SK-N-SH (cell line): ENCODE measurements at regions not wholly inside any gene's neighbourhood (a gene's known extent, or its start where the extent isn't known, plus 50 kb on each side); places are given as distances from the start of the nearest gene placed in this dataset.

ENCODE experiments used
- CTCF ChIA-PET: fragments of 300-600, 350-600 bp; formaldehyde crosslinking; extraction: SDS; loops from one replicate; lab custom pipeline; 2021; lab: Yijun Ruan, JAX
- POLR2A ChIA-PET: fragments of 350-600 bp; sonication (Branson Sonifier 250); formaldehyde crosslinking; extraction: SDS; loops from one replicate; lab custom pipeline; 2020; ENCODE audit warnings: antibody characterized with exemption, inconsistent platforms; lab: Yijun Ruan, JAX
- DNase-seq: peaks from one replicate; pipeline ENCODE4 v3.0.0; 2012
- H2AFZ ChIP-seq: fragments of 200-600 bp; sonication (generic); 2 replicates; pipeline ENCODE4 v1.8.1; 2016; ENCODE audit warnings: antibody characterized with exemption, mild to moderate bottlenecking, low read depth
- H3F3A ChIP-seq: fragments of 200-600 bp; sonication (generic); replicated peaks from 2 replicates; pipeline ENCODE3; 2016; ENCODE audit warnings: antibody characterized with exemption, mild to moderate bottlenecking; ENCODE audit not compliant: insufficient read depth
- H3K27ac ChIP-seq, 2 experiments: fragments of 200-500 bp in 1 of 2; fragments of 200-600 bp in 1 of 2; sonication (Bioruptor generic) in 1 of 2; sonication (generic), shearing (Covaris generic) in 1 of 2; 2 replicates each; pipeline versions ENCODE4 v1.5.1 to v1.6.1; 2014 to 2016; ENCODE audit warnings: low read depth in 2 of 2, inconsistent platforms in 1 of 2, low read length in 1 of 2, mild to moderate bottlenecking in 1 of 2, mixed read lengths in 1 of 2
- H3K27me3 ChIP-seq: fragments of 200-600 bp; sonication (generic), shearing (Covaris generic); 2 replicates; pipeline ENCODE4 v1.6.1; 2016; ENCODE audit warnings: mixed run types; ENCODE audit not compliant: insufficient read depth
- H3K36me3 ChIP-seq, 2 experiments: fragments of 200-500 bp in 1 of 2; fragments of 200-600 bp in 1 of 2; sonication (Bioruptor generic) in 1 of 2; sonication (generic) in 1 of 2; replicated peaks in 1 of 2; 2 replicates each; pipeline versions ENCODE3 to v1.5.1; 2014 to 2016; ENCODE audit warnings: low read length in 1 of 2, mild to moderate bottlenecking in 1 of 2; ENCODE audit not compliant: insufficient read depth in 2 of 2, control insufficient read depth in 1 of 2
- H3K4me1 ChIP-seq, 2 experiments: fragments of 200-500 bp in 1 of 2; fragments of 200-600 bp in 1 of 2; sonication (Bioruptor generic) in 1 of 2; sonication (generic), shearing (Covaris generic) in 1 of 2; 2 replicates each; pipeline versions ENCODE4 v1.5.1 to v1.6.1; 2014 to 2016; ENCODE audit warnings: low read depth in 1 of 2, low read length in 1 of 2, mixed run types in 1 of 2; ENCODE audit not compliant: insufficient read depth in 2 of 2, control insufficient read depth in 1 of 2
- H3K4me2 ChIP-seq: fragments of 200-600 bp; sonication (generic), shearing (Covaris generic); 2 replicates; pipeline ENCODE4 v1.6.1; 2017; ENCODE audit warnings: mixed run types
- H3K4me3 ChIP-seq, 2 experiments: fragments of 200-500 bp in 1 of 2; fragments of 200-600 bp in 1 of 2; sonication (Bioruptor generic) in 1 of 2; sonication (generic), shearing (Covaris generic) in 1 of 2; 2 replicates each; pipeline versions ENCODE4 v1.5.1 to v1.8.1; 2014 to 2016; ENCODE audit warnings: low read depth in 2 of 2, inconsistent platforms in 1 of 2, low read length in 1 of 2, mild to moderate bottlenecking in 1 of 2, mixed read lengths in 1 of 2, moderate library complexity in 1 of 2
- H3K79me2 ChIP-seq: fragments of 200-600 bp; sonication (generic); 2 replicates; pipeline ENCODE4 v1.8.1; 2017; ENCODE audit warnings: mild to moderate bottlenecking; ENCODE audit not compliant: insufficient read depth
- H3K9ac ChIP-seq: fragments of 200-600 bp; sonication (generic); 2 replicates; pipeline ENCODE4 v1.6.1; 2017; ENCODE audit warnings: mixed run types
- H3K9me2 ChIP-seq: fragments of 200-600 bp; sonication (generic); 2 replicates; pipeline ENCODE4 v1.6.1; 2017; ENCODE audit warnings: mixed run types
- H3K9me3 ChIP-seq: fragments of 200-600 bp; sonication (generic); 2 replicates; pipeline ENCODE4 v1.6.1; 2017; ENCODE audit warnings: mixed run types, mild to moderate bottlenecking, moderate library complexity
- H4K20me1 ChIP-seq: fragments of 200-600 bp; sonication (generic); 2 replicates; pipeline ENCODE4 v1.6.1; 2017; ENCODE audit warnings: mild to moderate bottlenecking, mixed run types; ENCODE audit not compliant: insufficient read depth
- EP300 ChIP-seq, 2 experiments: IDR thresholded peaks; 2 replicates each; pipeline versions ENCODE4 v1.4.0 to v1.6.1; 2012; ENCODE audit warnings: borderline replicate concordance in 1 of 2, low read depth in 1 of 2, low read length in 1 of 2
- FOXJ3 ChIP-seq: sonication (generic); formaldehyde crosslinking; IDR thresholded peaks from 2 replicates; pipeline ENCODE4 v1.5.1; 2020; ENCODE audit warnings: mild to moderate bottlenecking, missing genetic modification reagents
- FOXM1 ChIP-seq: IDR thresholded peaks from 2 replicates; pipeline ENCODE4 v1.4.0; 2012; ENCODE audit warnings: low read depth, mild to moderate bottlenecking
- GATA2 ChIP-seq: sonication (generic); formaldehyde crosslinking; IDR thresholded peaks from 2 replicates; pipeline ENCODE4 v1.5.0; 2020; ENCODE audit warnings: mild to moderate bottlenecking, missing genetic modification reagents
- IRF3 ChIP-seq: fragments of 150-350 bp; IDR thresholded peaks from 2 replicates; pipeline ENCODE4 v1.6.1; 2016; ENCODE audit warnings: mild to moderate bottlenecking, low read depth, low read length
- JUND ChIP-seq: IDR thresholded peaks from 2 replicates; pipeline ENCODE4 v1.4.0; 2012
- MXI1 ChIP-seq: IDR thresholded peaks from 2 replicates; pipeline ENCODE4 v1.6.1; 2012; ENCODE audit warnings: mild to moderate bottlenecking, low read depth, low read length, improper control_type of control experiment
- NFIC ChIP-seq: IDR thresholded peaks from 2 replicates; pipeline ENCODE4 v1.4.0; 2012; ENCODE audit warnings: borderline replicate concordance
- NRF1 ChIP-seq: IDR thresholded peaks from 2 replicates; pipeline ENCODE4 v1.6.1; 2012; ENCODE audit warnings: low read depth, mild to moderate bottlenecking, low read length
- PBX3 ChIP-seq: IDR thresholded peaks from 2 replicates; pipeline ENCODE4; 2012
- POLR2AphosphoS5 ChIP-seq: IDR thresholded peaks from 2 replicates; pipeline ENCODE4 v1.6.1; 2012; ENCODE audit warnings: low read depth, low read length
- RCOR1 ChIP-seq: fragments of 150-350 bp; IDR thresholded peaks from 2 replicates; pipeline ENCODE4 v1.6.1; 2017; ENCODE audit warnings: antibody characterized with exemption, low read length
- REST ChIP-seq: IDR thresholded peaks from 2 replicates; pipeline ENCODE4 v1.6.1; 2012; ENCODE audit warnings: mild to moderate bottlenecking, low read depth, low read length, moderate library complexity
- RFX5 ChIP-seq: IDR thresholded peaks from 2 replicates; pipeline ENCODE4 v1.6.1; 2012; ENCODE audit warnings: mild to moderate bottlenecking, improper control_type of control experiment, low read length
- RXRA ChIP-seq: IDR thresholded peaks from 2 replicates; pipeline ENCODE4 v1.4.0; 2012; ENCODE audit warnings: low read depth, mild to moderate bottlenecking, borderline replicate concordance
- SIN3A ChIP-seq: IDR thresholded peaks from 2 replicates; pipeline ENCODE4 v1.6.1; 2012; ENCODE audit warnings: low read depth, mild to moderate bottlenecking, low read length, moderate library complexity, borderline replicate concordance
- TAF1 ChIP-seq: IDR thresholded peaks from 2 replicates; pipeline ENCODE4 v1.6.1; 2012; ENCODE audit warnings: low read depth, mild to moderate bottlenecking, low read length, moderate library complexity, borderline replicate concordance
- TEAD4 ChIP-seq: IDR thresholded peaks from 2 replicates; pipeline ENCODE4 v1.4.0; 2012; ENCODE audit warnings: mild to moderate bottlenecking, borderline replicate concordance; ENCODE audit not compliant: insufficient read depth
- USF1 ChIP-seq: IDR thresholded peaks from 2 replicates; pipeline ENCODE4 v1.4.0; 2012; ENCODE audit warnings: low read depth, borderline replicate concordance
- WGBS: methylation state at CpG from one replicate; pipeline ENCODE4 v1.1.6; 2017; ENCODE audit warnings: low lambda C conversion rate; 5-methylcytosine and 5-hydroxymethylcytosine counted together

- H3K9ac ChIP-seq: no peak overlapping the region
- H4K20me1 ChIP-seq: no peaks in the 10 kb centered on the region
- 15% methylated on average over 4 of the region's 4 CpGs for WGBS
- no peak overlapping the region for H2AFZ ChIP-seq
- H3K79me2 ChIP-seq: no peaks in the 10 kb centered on the region
- CTCF ChIA-PET: interaction anchor here (1.6 to 1.9 kb wide), 2 partner anchors 12 to 18 kb away, joined by 5 to 10 read pairs; no protein-coding TSS in a partner anchor
- no peaks in the 10 kb centered on the region for H3K9me3 ChIP-seq
- POLR2A ChIA-PET: no interaction called here
- H3K27me3 ChIP-seq: no peaks in the 10 kb centered on the region; the same call in 1 of the 2 replicates
- no peak overlapping the region for H3K4me3 ChIP-seq
- H3K27ac ChIP-seq: no peak overlapping the region
- TF ChIP-seq JUND (no peak), RCOR1 (no peak), POLR2AphosphoS5 (no peak), TEAD4 (no peak), FOXJ3 (CRISPR knock-in tag) (no peak)
- no peak for DNase-seq
- H3K9me2 ChIP-seq: no peaks in the 10 kb centered on the region
- H3K36me3 ChIP-seq: no peaks in the 10 kb centered on the region
- H3K4me2 ChIP-seq: no peak overlapping the region
- no peaks in the 10 kb centered on the region for H3K4me1 ChIP-seq
- H3F3A ChIP-seq: no peaks in the 10 kb centered on the region
These were observed 60.5 kb upstream of the C10orf90 start for GRCh38 chr10:126730856-126731609.

- Histone ChIP-seq H4K20me1 (no peaks in the 10 kb centered on the region), H3K9me3 (no peaks in the 10 kb centered on the region), H2AFZ (no peak overlapping the region), H3K9ac (no peak overlapping the region), H3K4me1 (no peaks in the 10 kb centered on the region), H3F3A (no peaks in the 10 kb centered on the region), H3K79me2 (no peaks in the 10 kb centered on the region), H3K27ac (no peak overlapping the region), H3K9me2 (no peaks in the 10 kb centered on the region), H3K36me3 (no peaks in the 10 kb centered on the region), H3K4me3 (no peak overlapping the region), H3K27me3 (no peaks in the 10 kb centered on the region; the same call in 1 of the 2 replicates), H3K4me2 (no peak overlapping the region)
- no peak for DNase-seq
- POLR2A ChIA-PET: no interaction called here
- CTCF ChIA-PET: interaction anchor here (1.9 kb wide), 1 partner anchor 18 kb away, joined by 10 read pairs; no protein-coding TSS in a partner anchor
- no peak for TF ChIP-seq MXI1
- TF ChIP-seq FOXM1: no peak
- TF ChIP-seq NRF1: no peak
- no peak for TF ChIP-seq JUND
- TF ChIP-seq PBX3: no peak
- TF ChIP-seq USF1: no peak
- TF ChIP-seq EP300 (IDR thresholded peaks at IDR 0.05; ENCODE audit: borderline replicate concordance in 1 of 2, low read depth in 1 of 2, low read length in 1 of 2): no peak
- no peak for TF ChIP-seq IRF3
- TF ChIP-seq REST: no peak
- TF ChIP-seq NFIC: no peak
- no peak for TF ChIP-seq GATA2
- TF ChIP-seq RFX5: no peak
- no peak for TF ChIP-seq SIN3A
- no peak for TF ChIP-seq TEAD4
- no peak for TF ChIP-seq TAF1
- TF ChIP-seq RXRA: no peak
These were observed 61.1 kb upstream of the C10orf90 start for GRCh38 chr10:126731610-126731990.
